SK-N-SH (cell line): ENCODE measurements at regions not wholly inside any gene's neighbourhood (a gene's known extent, or its start where the extent isn't known, plus 50 kb on each side); places are given as distances from the start of the nearest gene placed in this dataset.

Experiments used
- CHD2 ChIP-seq: fragments of 150-350 bp; IDR thresholded peaks from 2 replicates; pipeline ENCODE4 v1.6.1; 2018; ENCODE audit warnings: low read length; ENCODE audit not compliant: partially characterized antibody
- CTCF ChIP-seq: fragments of 200-600 bp; sonication (generic); IDR thresholded peaks from 2 replicates; pipeline ENCODE4 v1.6.1; 2017; ENCODE audit warnings: antibody characterized with exemption, mild to moderate bottlenecking, moderate library complexity
- ELF1 ChIP-seq: IDR thresholded peaks from 2 replicates; pipeline ENCODE4 v1.4.0; 2012
- EZH2phosphoT487 ChIP-seq: fragments of 200-600 bp; sonication (generic); IDR thresholded peaks from 2 replicates; pipeline ENCODE4 v1.6.1; 2017; ENCODE audit warnings: low read depth, mixed run types, mild to moderate bottlenecking, antibody characterized with exemption, moderate library complexity, borderline replicate concordance
- FOSL2 ChIP-seq: IDR thresholded peaks from 2 replicates; pipeline ENCODE4 v1.4.0; 2012; ENCODE audit warnings: low read depth, mild to moderate bottlenecking, moderate library complexity, borderline replicate concordance
- GATA2 ChIP-seq: sonication (generic); formaldehyde crosslinking; IDR thresholded peaks from 2 replicates; pipeline ENCODE4 v1.5.0; 2020; ENCODE audit warnings: mild to moderate bottlenecking, missing genetic modification reagents
- JUND ChIP-seq: IDR thresholded peaks from 2 replicates; pipeline ENCODE4 v1.4.0; 2012
- RCOR1 ChIP-seq: fragments of 150-350 bp; IDR thresholded peaks from 2 replicates; pipeline ENCODE4 v1.6.1; 2017; ENCODE audit warnings: antibody characterized with exemption, low read length
- REST ChIP-seq: IDR thresholded peaks from 2 replicates; pipeline ENCODE4 v1.6.1; 2012; ENCODE audit warnings: mild to moderate bottlenecking, low read depth, low read length, moderate library complexity
- SMC3 ChIP-seq: IDR thresholded peaks from 2 replicates; pipeline ENCODE4 v1.6.1; 2012; ENCODE audit warnings: low read depth, low read length, improper control_type of control experiment
- TAF1 ChIP-seq: IDR thresholded peaks from 2 replicates; pipeline ENCODE4 v1.6.1; 2012; ENCODE audit warnings: low read depth, mild to moderate bottlenecking, low read length, moderate library complexity, borderline replicate concordance

- TF ChIP-seq FOSL2 (no peak), REST (no peak), CTCF (no peak), ELF1 (no peak), RCOR1 (no peak), SMC3 (no peak), CHD2 (no peak), GATA2 (CRISPR knock-in tag) (no peak), JUND (no peak), EZH2phosphoT487 (no peak), TAF1 (no peak)
Observed at GRCh38 chr18:77969972-77970371, 720.3 kb downstream of the GALR1 start.
